GM19238 (cell line): ENCODE measurements at regions not wholly inside any gene's neighbourhood (a gene's known extent, or its start where the extent isn't known, plus 50 kb on each side); places are given as distances from the start of the nearest gene placed in this dataset.
"Not testable (repeated sequence)": the region's sequence is repeated elsewhere in the genome, so short reads cannot be mapped to it uniquely, and the experiment has no call there.

ENCODE experiments used
- DNase-seq: peaks from one replicate; pipeline ENCODE4 v3.0.0; 2011; ENCODE audit warnings: low spot score; ENCODE audit not compliant: insufficient read length

- not testable (repeated sequence) for DNase-seq
Observed at GRCh38 chr9:63812822-63813221, 1472.2 kb downstream of the FOXD4L5 start.

- DNase-seq: not testable (repeated sequence)
Observed at GRCh38 chr9:63804205-63804604, 1480.8 kb downstream of the FOXD4L5 start.

- not testable (repeated sequence) for DNase-seq
Observed at GRCh38 chr9:63794081-63794685, 1490.8 kb downstream of the FOXD4L5 start.

- not testable (repeated sequence) for DNase-seq
Observed at GRCh38 chr9:63787454-63787853, 1497.6 kb downstream of the FOXD4L5 start.

- DNase-seq: not testable (repeated sequence)
Observed at GRCh38 chr9:63785059-63785458, 1500.0 kb downstream of the FOXD4L5 start.

- not testable (repeated sequence) for DNase-seq
Observed at GRCh38 chr9:63784421-63784820, 1500.6 kb downstream of the FOXD4L5 start.

- DNase-seq: not testable (repeated sequence)
Observed at GRCh38 chr9:63781817-63782439, 1503.1 kb downstream of the FOXD4L5 start.

GRCh38 chr9:63781390-63781789 is 1503.6 kb downstream of the FOXD4L5 start:
- not testable (repeated sequence) for DNase-seq

GRCh38 chr9:63776220-63776619 is 1508.8 kb downstream of the FOXD4L5 start:
- DNase-seq: not testable (repeated sequence)

- DNase-seq: not testable (repeated sequence)
Observed at GRCh38 chr9:63775092-63775426, 1510.0 kb downstream of the FOXD4L5 start.

GRCh38 chr9:63774369-63775091 is 1510.5 kb downstream of the FOXD4L5 start:
- not testable (repeated sequence) for DNase-seq

GRCh38 chr9:63762230-63762629 is 1522.8 kb downstream of the FOXD4L5 start:
- not testable (repeated sequence) for DNase-seq

- not testable (repeated sequence) for DNase-seq
Observed at GRCh38 chr9:63729021-63729420, 1556.0 kb downstream of the FOXD4L5 start.

- DNase-seq: no peak
Observed at GRCh38 chr9:63728287-63728686, 1556.7 kb downstream of the FOXD4L5 start.

GRCh38 chr9:63708285-63708684 is 1576.7 kb downstream of the FOXD4L5 start:
- DNase-seq: not testable (repeated sequence)

GRCh38 chr9:63704456-63704855 is 1580.6 kb downstream of the FOXD4L5 start:
- not testable (repeated sequence) for DNase-seq

GRCh38 chr9:63703670-63704069 is 1581.3 kb downstream of the FOXD4L5 start:
- DNase-seq: not testable (repeated sequence)

- not testable (repeated sequence) for DNase-seq
Observed at GRCh38 chr9:63703138-63703665, 1581.8 kb downstream of the FOXD4L5 start.
